ENCODE measurements at regions not wholly inside any gene's neighbourhood (a gene's known extent, or its start where the extent isn't known, plus 50 kb on each side); places are given as distances from the start of the nearest gene placed in this dataset.

DNA sequence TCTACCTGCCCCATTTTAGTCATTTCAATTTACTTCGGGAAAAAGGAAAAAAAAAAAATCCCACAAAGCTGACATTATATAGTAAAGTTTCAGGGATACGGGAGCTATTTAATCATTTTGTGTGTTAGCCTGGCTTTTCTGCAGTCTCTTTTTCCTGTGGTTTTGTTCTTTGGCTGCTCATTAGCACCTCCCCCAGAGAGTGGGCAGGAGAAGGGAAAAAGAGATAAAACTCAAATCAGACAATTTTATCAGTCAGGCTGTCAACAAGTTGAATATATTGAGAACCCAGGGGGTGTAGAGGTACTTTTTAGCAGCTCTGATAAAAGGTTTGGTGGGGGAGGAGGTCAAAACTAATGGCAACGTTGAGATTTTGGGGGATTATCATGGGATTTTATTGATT lies 559.0 kb upstream of the PSMD7 start:
- H2AFZ ChIP-seq (replicated peaks; ENCODE audit: low read length, poor library complexity) = no peak overlapping the region
- H2BK5ac ChIP-seq (ENCODE audit: low read depth, low read length, poor library complexity, severe bottlenecking) = no peak overlapping the region
- H3K79me1 ChIP-seq (ENCODE audit: low read depth in 1 of 2, low read length in 2 of 2) = no peaks in the 10 kb centered on the region
- TF ChIP-seq, protein P1, sequence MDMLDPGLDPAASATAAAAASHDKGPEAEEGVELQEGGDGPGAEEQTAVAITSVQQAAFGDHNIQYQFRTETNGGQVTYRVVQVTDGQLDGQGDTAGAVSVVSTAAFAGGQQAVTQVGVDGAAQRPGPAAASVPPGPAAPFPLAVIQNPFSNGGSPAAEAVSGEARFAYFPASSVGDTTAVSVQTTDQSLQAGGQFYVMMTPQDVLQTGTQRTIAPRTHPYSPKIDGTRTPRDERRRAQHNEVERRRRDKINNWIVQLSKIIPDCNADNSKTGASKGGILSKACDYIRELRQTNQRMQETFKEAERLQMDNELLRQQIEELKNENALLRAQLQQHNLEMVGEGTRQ (IDR thresholded peaks at IDR 0.05; ENCODE audit: low read depth, low read length) = no peak
- no peak for TF ChIP-seq SMC3 (IDR thresholded peaks at IDR 0.05; ENCODE audit: low read depth, low read length)
- TF ChIP-seq CEBPB (IDR thresholded peaks at IDR 0.05; ENCODE audit: low read depth, low read length) = no peak
- no peak for TF ChIP-seq MAZ (IDR thresholded peaks at IDR 0.05; ENCODE audit: borderline replicate concordance, low read depth, low read length)
- no peak for TF ChIP-seq MXI1 (IDR thresholded peaks at IDR 0.05; ENCODE audit: borderline replicate concordance, low read depth, low read length)
- no peak for TF ChIP-seq FOS (IDR thresholded peaks at IDR 0.05; ENCODE audit: low read depth, low read length)
- no peak for TF ChIP-seq BHLHE40 (IDR thresholded peaks at IDR 0.05; ENCODE audit: low read depth, low read length)
- TF ChIP-seq, protein P2, sequence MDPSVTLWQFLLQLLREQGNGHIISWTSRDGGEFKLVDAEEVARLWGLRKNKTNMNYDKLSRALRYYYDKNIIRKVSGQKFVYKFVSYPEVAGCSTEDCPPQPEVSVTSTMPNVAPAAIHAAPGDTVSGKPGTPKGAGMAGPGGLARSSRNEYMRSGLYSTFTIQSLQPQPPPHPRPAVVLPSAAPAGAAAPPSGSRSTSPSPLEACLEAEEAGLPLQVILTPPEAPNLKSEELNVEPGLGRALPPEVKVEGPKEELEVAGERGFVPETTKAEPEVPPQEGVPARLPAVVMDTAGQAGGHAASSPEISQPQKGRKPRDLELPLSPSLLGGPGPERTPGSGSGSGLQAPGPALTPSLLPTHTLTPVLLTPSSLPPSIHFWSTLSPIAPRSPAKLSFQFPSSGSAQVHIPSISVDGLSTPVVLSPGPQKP (IDR thresholded peaks at IDR 0.05; ENCODE audit: borderline replicate concordance, low read depth, low read length) = no peak
- TF ChIP-seq, protein P3, sequence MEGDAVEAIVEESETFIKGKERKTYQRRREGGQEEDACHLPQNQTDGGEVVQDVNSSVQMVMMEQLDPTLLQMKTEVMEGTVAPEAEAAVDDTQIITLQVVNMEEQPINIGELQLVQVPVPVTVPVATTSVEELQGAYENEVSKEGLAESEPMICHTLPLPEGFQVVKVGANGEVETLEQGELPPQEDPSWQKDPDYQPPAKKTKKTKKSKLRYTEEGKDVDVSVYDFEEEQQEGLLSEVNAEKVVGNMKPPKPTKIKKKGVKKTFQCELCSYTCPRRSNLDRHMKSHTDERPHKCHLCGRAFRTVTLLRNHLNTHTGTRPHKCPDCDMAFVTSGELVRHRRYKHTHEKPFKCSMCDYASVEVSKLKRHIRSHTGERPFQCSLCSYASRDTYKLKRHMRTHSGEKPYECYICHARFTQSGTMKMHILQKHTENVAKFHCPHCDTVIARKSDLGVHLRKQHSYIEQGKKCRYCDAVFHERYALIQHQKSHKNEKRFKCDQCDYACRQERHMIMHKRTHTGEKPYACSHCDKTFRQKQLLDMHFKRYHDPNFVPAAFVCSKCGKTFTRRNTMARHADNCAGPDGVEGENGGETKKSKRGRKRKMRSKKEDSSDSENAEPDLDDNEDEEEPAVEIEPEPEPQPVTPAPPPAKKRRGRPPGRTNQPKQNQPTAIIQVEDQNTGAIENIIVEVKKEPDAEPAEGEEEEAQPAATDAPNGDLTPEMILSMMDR (conservative IDR thresholded peaks at IDR 0.05; ENCODE audit: low read depth, low read length) = no peak
- TF ChIP-seq RFX5 (IDR thresholded peaks at IDR 0.05; ENCODE audit: low read depth, low read length) = no peak
- no peak for TF ChIP-seq POLR2A (IDR thresholded peaks at IDR 0.05; ENCODE audit: low read depth, low read length)
- no peak for TF ChIP-seq RAD21 (IDR thresholded peaks at IDR 0.05; ENCODE audit: low read length)
- no peak for TF ChIP-seq CHD1 (IDR thresholded peaks at IDR 0.05; ENCODE audit: low read depth, low read length)
- TF ChIP-seq RCOR1 (IDR thresholded peaks at IDR 0.05; ENCODE audit: insufficient replicate concordance, low read length) = no peak
- no peak for TF ChIP-seq NFE2L2 (IDR thresholded peaks at IDR 0.05; ENCODE audit: low read depth, low read length)
- no peak for TF ChIP-seq MAFK (IDR thresholded peaks at IDR 0.05; ENCODE audit: low read depth, low read length)
- no peak overlapping the region for H2BK20ac ChIP-seq (ENCODE audit: low read depth, low read length)
- H3K18ac ChIP-seq (ENCODE audit: low read depth, low read length) = no peak overlapping the region
- H3K14ac ChIP-seq (replicated peaks; ENCODE audit: low read depth, low read length) = no peak overlapping the region
- H3K27ac ChIP-seq (ENCODE audit: insufficient read depth, low read length) = no peak overlapping the region
- H3K27me3 ChIP-seq (ENCODE audit: control insufficient read depth, insufficient read depth, low read length) = no peaks in the 10 kb centered on the region
- dilution Hi-C loops (cut with HindIII; ENCODE audit: low sequenced_read_pairs, unreplicated experiment) = no loop called here
- H3K4me2 ChIP-seq (ENCODE audit: low read depth, low read length) = no peak overlapping the region
- no peaks in the 10 kb centered on the region for H3K9me3 ChIP-seq (ENCODE audit: control insufficient read depth, insufficient read depth, low read length)
- H3K4me3 ChIP-seq (ENCODE audit: insufficient read depth, low read depth, low read length) = no peak overlapping the region
- no peak overlapping the region for H2BK120ac ChIP-seq (ENCODE audit: low read depth, low read length)
- H3K9me1 ChIP-seq (ENCODE audit: insufficient read depth, low read length) = no peaks in the 10 kb centered on the region
- no peak overlapping the region for H3K23ac ChIP-seq (ENCODE audit: low read depth, low read length)
- no peak overlapping the region for H4K5ac ChIP-seq (ENCODE audit: low read depth, low read length)
- H3K9ac ChIP-seq (ENCODE audit: low read depth, low read length) = no peak overlapping the region
- H2BK15ac ChIP-seq (ENCODE audit: low read depth, low read length) = no peak overlapping the region
- no peaks in the 10 kb centered on the region for H3K4me1 ChIP-seq (ENCODE audit: control insufficient read depth, insufficient read depth, low read length)
- H3K56ac ChIP-seq (ENCODE audit: extremely low read depth, insufficient read depth, low read length) = no peak overlapping the region
- ChIA-PET CTCF (no interaction called here), POLR2A (ENCODE audit: unreplicated experiment) (no interaction called here)
- no peak overlapping the region for H2AK9ac ChIP-seq (replicated peaks; ENCODE audit: low read depth, low read length, poor library complexity)
- no peak overlapping the region for H3K4ac ChIP-seq (ENCODE audit: low read depth, low read length)
- no peaks in the 10 kb centered on the region for H4K20me1 ChIP-seq (ENCODE audit: insufficient read depth, low read length)
- no peak overlapping the region for H4K8ac ChIP-seq (ENCODE audit: low read depth in 2 of 2, low read length in 2 of 2)
- ATAC-seq (ENCODE audit: low read depth) = no peak
- no peak overlapping the region for H4K91ac ChIP-seq (ENCODE audit: insufficient read depth, low read depth, low read length)
- WGBS, 2 experiments (ENCODE audit: extremely low coverage in 2 of 2, insufficient read length in 1 of 2) = no CpG with 5 or more reads among the region's 3 CpGs
- DNase-seq = no peak
- no peaks in the 10 kb centered on the region for H3K36me3 ChIP-seq (ENCODE audit: control insufficient read depth, insufficient read depth, low read length)
- H2AK5ac ChIP-seq (ENCODE audit: low read depth, low read length) = no peak overlapping the region
- intact Hi-C loops (cut with micrococcal nuclease) = no loop called here
- BruUV-seq (replicated peaks) = no TSS peak
- in situ Hi-C loops (cut with MboI; ENCODE audit: low sequenced_read_pairs) = no loop called here
